Coronary artery (tissue), 2 donors: ENCODE measurements at regions not wholly inside any gene's neighbourhood (a gene's known extent, or its start where the extent isn't known, plus 50 kb on each side); places are given as distances from the start of the nearest gene placed in this dataset.

Experiments used
- DNase-seq: peaks from one replicate; pipeline ENCODE4 v3.0.0-alpha.2; 2017; ENCODE audit warnings: low spot score
- H3K27ac ChIP-seq, 2 donors: fragments of 200-600 bp; sonication (generic); one replicate each; pipeline ENCODE4 v1.5.1; 2016 to 2019
- H3K4me3 ChIP-seq: fragments of 200-600 bp; sonication (generic); 2 replicates; pipeline ENCODE4 v1.5.1; 2016; ENCODE audit warnings: mild to moderate bottlenecking, moderate library complexity
- TF ChIP-seq, protein P1 (sequence below): fragments of 200-600 bp; sonication (generic); IDR thresholded peaks from one replicate; pipeline ENCODE4 v1.5.1; 2019; ENCODE audit warnings: antibody characterized with exemption

DNA sequence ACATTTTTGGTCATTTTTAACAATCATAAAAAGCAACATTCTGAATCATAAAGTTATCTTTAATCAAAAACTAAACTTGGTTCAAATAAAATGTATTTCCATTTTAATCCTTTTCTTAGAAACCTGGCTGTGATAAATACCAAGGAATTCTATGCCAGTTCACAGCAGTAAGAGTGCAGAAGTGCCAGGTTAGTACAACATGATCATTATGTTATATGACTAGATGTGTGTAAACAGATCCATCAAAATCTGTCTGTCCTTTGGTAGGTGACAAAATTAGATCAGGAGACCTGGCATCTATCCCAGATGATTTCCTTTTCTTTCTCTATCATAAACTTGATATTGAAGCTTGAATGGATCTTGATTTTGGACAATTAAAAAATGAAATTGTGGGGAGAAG is 200.6 kb upstream of the STXBP6 start:
- TF ChIP-seq, protein P1, sequence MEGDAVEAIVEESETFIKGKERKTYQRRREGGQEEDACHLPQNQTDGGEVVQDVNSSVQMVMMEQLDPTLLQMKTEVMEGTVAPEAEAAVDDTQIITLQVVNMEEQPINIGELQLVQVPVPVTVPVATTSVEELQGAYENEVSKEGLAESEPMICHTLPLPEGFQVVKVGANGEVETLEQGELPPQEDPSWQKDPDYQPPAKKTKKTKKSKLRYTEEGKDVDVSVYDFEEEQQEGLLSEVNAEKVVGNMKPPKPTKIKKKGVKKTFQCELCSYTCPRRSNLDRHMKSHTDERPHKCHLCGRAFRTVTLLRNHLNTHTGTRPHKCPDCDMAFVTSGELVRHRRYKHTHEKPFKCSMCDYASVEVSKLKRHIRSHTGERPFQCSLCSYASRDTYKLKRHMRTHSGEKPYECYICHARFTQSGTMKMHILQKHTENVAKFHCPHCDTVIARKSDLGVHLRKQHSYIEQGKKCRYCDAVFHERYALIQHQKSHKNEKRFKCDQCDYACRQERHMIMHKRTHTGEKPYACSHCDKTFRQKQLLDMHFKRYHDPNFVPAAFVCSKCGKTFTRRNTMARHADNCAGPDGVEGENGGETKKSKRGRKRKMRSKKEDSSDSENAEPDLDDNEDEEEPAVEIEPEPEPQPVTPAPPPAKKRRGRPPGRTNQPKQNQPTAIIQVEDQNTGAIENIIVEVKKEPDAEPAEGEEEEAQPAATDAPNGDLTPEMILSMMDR, result no peak
- DNase-seq, result no peak
- Histone ChIP-seq H3K27ac (no peak overlapping the region), H3K4me3 (no peak overlapping the region)

GRCh38 chr14:25247609-25248008 is 197.7 kb upstream of the STXBP6 start:
- TF ChIP-seq, protein P1, result no peak
- no peak overlapping the region for H3K27ac ChIP-seq
- DNase-seq, result no peak
- no peak overlapping the region for H3K4me3 ChIP-seq

GRCh38 chr14:25246751-25247150 is 196.8 kb upstream of the STXBP6 start:
- no peak overlapping the region for H3K27ac ChIP-seq
- DNase-seq, result no peak
- TF ChIP-seq, protein P1, result no peak
- no peak overlapping the region for H3K4me3 ChIP-seq

DNA sequence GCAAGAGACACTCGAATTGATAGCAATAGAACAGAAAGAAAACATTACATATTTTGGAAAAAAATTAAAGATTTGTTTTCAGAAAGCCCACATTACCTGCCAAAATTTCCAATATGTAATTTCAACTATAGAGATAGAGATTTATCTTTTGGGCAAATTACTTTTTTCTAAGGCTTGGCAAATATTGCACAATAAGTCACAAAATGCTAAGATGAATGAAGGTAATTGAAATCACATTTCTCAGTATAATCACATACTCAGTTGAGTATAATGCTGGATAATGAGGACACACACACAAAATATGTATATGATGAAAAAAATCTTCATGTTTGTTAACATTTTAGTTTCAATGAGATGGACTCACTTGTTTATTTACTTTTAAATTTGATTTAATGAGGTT is 189.2 kb upstream of the STXBP6 start:
- H3K4me3 ChIP-seq, result no peak overlapping the region
- H3K27ac ChIP-seq, result no peak overlapping the region
- TF ChIP-seq, protein P1, result no peak
- no peak for DNase-seq

DNA sequence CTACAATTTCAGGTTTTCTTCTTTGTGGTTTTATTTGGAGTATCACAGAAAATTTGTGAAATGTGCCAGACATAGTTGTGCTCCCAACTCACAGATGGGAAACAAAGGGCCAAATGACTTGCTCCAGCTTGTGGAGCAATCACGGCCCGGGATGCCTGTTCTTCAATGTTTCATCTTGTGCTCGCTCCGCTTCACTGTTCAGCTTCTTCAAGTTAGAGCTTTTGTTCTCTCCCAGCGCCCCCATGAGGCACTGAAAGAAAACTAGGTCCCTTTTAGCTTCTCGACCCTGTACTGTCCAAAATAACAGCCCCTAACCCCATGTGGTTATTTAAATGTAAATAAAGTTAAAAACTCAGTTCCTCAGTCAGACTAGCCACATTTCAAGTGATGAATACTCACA is 187.9 kb upstream of the STXBP6 start:
- DNase-seq, result no peak
- no peak overlapping the region for H3K4me3 ChIP-seq
- TF ChIP-seq, protein P1, result no peak
- no peak overlapping the region for H3K27ac ChIP-seq

- no peak for DNase-seq
- Histone ChIP-seq H3K27ac (no peak overlapping the region), H3K4me3 (no peak overlapping the region)
- TF ChIP-seq, protein P1, result no peak
Measured at GRCh38 chr14:25233613-25234012, 183.7 kb upstream of the STXBP6 start.

- Histone ChIP-seq H3K27ac (no peak overlapping the region), H3K4me3 (no peak overlapping the region)
- TF ChIP-seq, protein P1, result no peak
- DNase-seq, result no peak
Measured at GRCh38 chr14:25231004-25231403, 181.1 kb upstream of the STXBP6 start.
